Mucosa of descending colon (tissue), 3 donors: ENCODE measurements at regions not wholly inside any gene's neighbourhood (a gene's known extent, or its start where the extent isn't known, plus 50 kb on each side); places are given as distances from the start of the nearest gene placed in this dataset.

Experiments
- ATAC-seq: fragments of 200-7000 bp; cut with Tn5 transposase; one replicate; pipeline ENCODE4 v1.9.1; 2020; ENCODE audit warnings: mild to moderate bottlenecking, moderate library complexity
- DNase-seq, 3 donors: peaks; one replicate each; pipeline ENCODE4 v3.0.0-alpha.2; 2020
- H3K36me3 ChIP-seq: fragments of 200-600 bp; one replicate; pipeline ENCODE4 v1.8.0; 2021; ENCODE audit warnings: low read depth, mild to moderate bottlenecking
- H3K4me1 ChIP-seq: fragments of 200-600 bp; one replicate; pipeline ENCODE4 v1.8.0; 2021; ENCODE audit warnings: low read depth, mild to moderate bottlenecking
- H3K4me3 ChIP-seq: fragments of 200-600 bp; one replicate; pipeline ENCODE4 v1.8.0; 2021; ENCODE audit warnings: mild to moderate bottlenecking
- H3K9me3 ChIP-seq: fragments of 200-600 bp; one replicate; pipeline ENCODE4 v1.8.0; 2021; ENCODE audit warnings: mild to moderate bottlenecking
- intact Hi-C, 2 donors: fragments of 100-400 bp; cut with DNase I in 1 of 2; cut with micrococcal nuclease in 1 of 2; formaldehyde crosslinking; loops; one replicate each; pipeline versions ENCODE4 v1.11.0 to v1.11.1; 2022; cut with DNase I, micrococcal nuclease
- TF ChIP-seq, protein P1 (sequence below): fragments of 200-600 bp; IDR thresholded peaks from one replicate; pipeline ENCODE4 v1.8.0; 2022; ENCODE audit warnings: antibody characterized with exemption, mild to moderate bottlenecking
- donor health status: DM: no; HTN: no; CAD: no; lungs with moderate emphysema.
- donor health status: DM: no; HTN: no; CAD: no.
- donor health status: DM: no; HTN: yes; CAD: no.

DNA sequence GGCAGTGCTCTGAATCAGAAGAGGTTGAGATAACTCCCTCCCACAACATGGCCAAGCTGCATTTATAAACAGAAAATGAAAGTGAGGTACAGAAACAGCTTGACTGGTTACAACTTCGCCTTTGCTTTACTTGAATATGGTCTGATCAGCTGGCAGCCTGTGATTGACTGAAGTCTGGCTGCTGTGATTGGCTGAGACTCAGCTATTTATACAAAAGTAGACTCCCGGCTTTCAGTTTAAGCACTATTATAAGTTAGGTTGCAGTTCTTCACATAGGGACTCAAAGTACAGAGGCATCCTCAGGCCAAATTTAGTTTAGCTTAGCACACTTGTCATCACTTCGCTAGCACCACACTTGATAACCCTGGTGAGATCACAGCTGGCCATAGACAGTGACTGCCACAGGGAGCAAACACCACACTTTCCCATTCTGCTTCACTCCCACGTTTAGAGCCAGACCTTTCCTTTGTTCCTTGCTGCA lies 362.6 kb downstream of the EPM2A start:
- peak; percentile 50 for ATAC-seq
- no peaks in the 10 kb centered on the region for H3K9me3 ChIP-seq

DNA sequence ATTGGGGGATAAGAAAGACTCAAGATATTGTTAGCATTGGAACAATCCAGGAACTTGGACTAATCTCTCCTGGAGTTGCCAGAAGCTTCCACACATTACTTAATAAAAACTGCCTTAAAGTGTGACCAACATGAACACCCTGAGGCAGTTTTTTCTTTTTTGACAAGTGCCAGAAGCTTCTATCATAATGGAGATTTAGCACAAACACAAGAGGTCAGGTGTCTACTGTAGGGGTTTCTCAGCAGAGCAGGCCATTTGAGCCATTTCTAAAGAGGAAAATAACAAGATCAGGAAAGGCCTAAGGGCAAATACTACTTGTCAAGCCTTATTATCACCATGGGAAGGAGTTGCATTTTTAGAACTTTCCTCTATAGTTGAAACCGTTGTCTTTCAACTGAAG lies 361.5 kb downstream of the EPM2A start:
- TF ChIP-seq, protein P1, sequence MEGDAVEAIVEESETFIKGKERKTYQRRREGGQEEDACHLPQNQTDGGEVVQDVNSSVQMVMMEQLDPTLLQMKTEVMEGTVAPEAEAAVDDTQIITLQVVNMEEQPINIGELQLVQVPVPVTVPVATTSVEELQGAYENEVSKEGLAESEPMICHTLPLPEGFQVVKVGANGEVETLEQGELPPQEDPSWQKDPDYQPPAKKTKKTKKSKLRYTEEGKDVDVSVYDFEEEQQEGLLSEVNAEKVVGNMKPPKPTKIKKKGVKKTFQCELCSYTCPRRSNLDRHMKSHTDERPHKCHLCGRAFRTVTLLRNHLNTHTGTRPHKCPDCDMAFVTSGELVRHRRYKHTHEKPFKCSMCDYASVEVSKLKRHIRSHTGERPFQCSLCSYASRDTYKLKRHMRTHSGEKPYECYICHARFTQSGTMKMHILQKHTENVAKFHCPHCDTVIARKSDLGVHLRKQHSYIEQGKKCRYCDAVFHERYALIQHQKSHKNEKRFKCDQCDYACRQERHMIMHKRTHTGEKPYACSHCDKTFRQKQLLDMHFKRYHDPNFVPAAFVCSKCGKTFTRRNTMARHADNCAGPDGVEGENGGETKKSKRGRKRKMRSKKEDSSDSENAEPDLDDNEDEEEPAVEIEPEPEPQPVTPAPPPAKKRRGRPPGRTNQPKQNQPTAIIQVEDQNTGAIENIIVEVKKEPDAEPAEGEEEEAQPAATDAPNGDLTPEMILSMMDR, result no peak

More for the DNA sequence above, 362.6 kb downstream of the EPM2A start:
- peak in 1 of 3 donors; percentile 6 for DNase-seq
- Histone ChIP-seq H3K36me3 (no peaks in the 10 kb centered on the region), H3K4me1 (no peaks in the 10 kb centered on the region), H3K4me3 (no peak overlapping the region)
- intact Hi-C loops, result no loop called here
- TF ChIP-seq, protein P1, result no peak

DNA sequence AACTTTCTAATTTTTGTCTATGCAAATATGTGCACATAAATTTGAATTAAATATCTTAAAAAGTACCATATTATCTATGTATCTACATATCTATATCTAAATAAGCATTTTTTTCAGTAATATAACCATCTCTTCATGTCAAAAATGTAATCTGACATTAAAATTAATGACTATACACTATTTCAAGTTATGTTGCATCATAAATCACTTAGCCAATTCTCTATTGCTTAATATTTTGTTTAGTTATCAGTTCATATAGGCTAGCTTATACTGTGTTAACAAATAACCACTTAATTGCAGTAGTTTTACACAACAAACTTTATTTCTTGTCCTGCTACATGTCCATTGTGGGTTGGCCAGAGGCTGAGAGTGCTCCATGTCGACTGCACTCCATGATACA lies 360.8 kb downstream of the EPM2A start:
- no peak overlapping the region for H3K4me3 ChIP-seq
- no peaks in the 10 kb centered on the region for H3K4me1 ChIP-seq
- H3K36me3 ChIP-seq, result no peaks in the 10 kb centered on the region
- ATAC-seq (no peak), DNase-seq (no peak)
- TF ChIP-seq, protein P1, result no peak
- intact Hi-C loops, result no loop called here
- H3K9me3 ChIP-seq, result no peaks in the 10 kb centered on the region

More for the DNA sequence above, 361.5 kb downstream of the EPM2A start:
- Histone ChIP-seq H3K4me1 (no peaks in the 10 kb centered on the region), H3K36me3 (no peaks in the 10 kb centered on the region), H3K4me3 (no peak overlapping the region), H3K9me3 (no peaks in the 10 kb centered on the region)
- DNase-seq (no peak), ATAC-seq (no peak)
- intact Hi-C loops, result no loop called here

DNA sequence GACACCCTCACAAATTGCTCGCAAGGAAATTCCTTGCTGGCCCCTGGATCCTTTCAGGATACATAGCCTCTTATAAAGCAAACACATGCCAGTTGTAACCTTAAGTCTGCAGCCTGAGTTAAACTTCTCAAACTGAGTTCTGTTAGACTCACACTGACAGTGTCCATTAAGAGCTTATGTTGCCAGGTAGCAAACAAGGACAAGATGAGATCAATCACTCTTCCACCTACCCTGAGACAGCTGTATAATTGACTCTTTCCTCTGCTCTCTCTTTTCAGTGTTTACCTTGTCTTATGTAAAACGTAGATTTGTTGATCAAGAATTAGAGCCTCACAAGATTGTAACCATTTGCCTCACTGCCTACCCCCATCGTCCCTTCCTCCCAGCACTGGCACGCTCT lies 359.8 kb downstream of the EPM2A start:
- no peak for ATAC-seq
- Histone ChIP-seq H3K9me3 (no peaks in the 10 kb centered on the region), H3K4me1 (no peaks in the 10 kb centered on the region), H3K36me3 (no peaks in the 10 kb centered on the region), H3K4me3 (no peak overlapping the region)
- TF ChIP-seq, protein P1, result no peak
- DNase-seq, result no peak
- intact Hi-C loops, result no loop called here

DNA sequence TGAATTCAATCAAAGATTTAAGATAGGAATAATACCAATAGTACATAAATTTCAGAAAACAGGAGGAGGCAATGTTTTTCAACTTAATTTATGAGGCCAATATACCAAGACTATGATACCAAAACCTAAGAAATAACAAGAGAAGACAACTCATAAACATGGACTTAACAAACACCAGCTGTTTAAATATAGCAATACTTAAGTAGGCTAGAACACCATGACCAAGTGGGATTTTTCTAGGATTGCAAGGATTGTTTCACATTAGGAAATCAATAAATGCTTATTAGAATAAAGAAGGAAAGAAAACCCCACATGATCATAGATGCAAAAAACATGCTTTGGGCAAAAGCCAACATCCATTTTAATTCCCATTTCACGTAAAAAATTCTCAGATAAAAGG lies 355.1 kb downstream of the EPM2A start:
- intact Hi-C loops, result no loop called here
- H3K4me3 ChIP-seq, result no peak overlapping the region
- ATAC-seq (no peak), DNase-seq (no peak)
- no peaks in the 10 kb centered on the region for H3K4me1 ChIP-seq
- no peaks in the 10 kb centered on the region for H3K36me3 ChIP-seq
- TF ChIP-seq, protein P1, result no peak
- no peaks in the 10 kb centered on the region for H3K9me3 ChIP-seq

DNA sequence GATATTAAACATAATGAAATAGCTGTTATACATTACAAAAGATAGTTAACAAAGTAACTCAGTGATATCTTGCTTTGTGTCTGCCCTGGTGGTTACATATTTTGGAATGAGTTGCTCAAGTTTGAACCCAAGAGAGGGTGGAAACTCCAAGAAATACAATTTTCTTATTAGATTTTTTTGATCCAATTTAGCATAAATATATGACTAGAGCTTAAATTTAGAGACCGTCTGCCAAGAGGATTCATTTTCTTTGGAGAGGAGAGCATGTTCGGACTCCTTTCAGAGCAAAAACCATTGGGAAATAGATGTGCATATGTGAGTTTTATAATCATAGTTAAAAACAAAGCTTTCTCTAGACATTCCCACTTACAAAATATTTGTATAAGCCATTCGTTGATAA lies 353.4 kb downstream of the EPM2A start:
- H3K9me3 ChIP-seq, result no peaks in the 10 kb centered on the region
- intact Hi-C loops, result no loop called here
- ATAC-seq, result no peak

More for the DNA sequence above, 353.4 kb downstream of the EPM2A start:
- TF ChIP-seq, protein P1, result no peak
- no peaks in the 10 kb centered on the region for H3K36me3 ChIP-seq
- no peaks in the 10 kb centered on the region for H3K4me1 ChIP-seq
- H3K4me3 ChIP-seq, result no peak overlapping the region
- DNase-seq, result no peak
